NCI-H446 treated with DMSO at 0.1 percent for 48 hours (cell line): ENCODE measurements at regions not wholly inside any gene's neighbourhood (a gene's known extent, or its start where the extent isn't known, plus 50 kb on each side); places are given as distances from the start of the nearest gene placed in this dataset.

Experiments used
- DNase-seq: peaks from one replicate; lab custom pipeline; 2025; lab: John Stamatoyannopoulos, UW

DNA sequence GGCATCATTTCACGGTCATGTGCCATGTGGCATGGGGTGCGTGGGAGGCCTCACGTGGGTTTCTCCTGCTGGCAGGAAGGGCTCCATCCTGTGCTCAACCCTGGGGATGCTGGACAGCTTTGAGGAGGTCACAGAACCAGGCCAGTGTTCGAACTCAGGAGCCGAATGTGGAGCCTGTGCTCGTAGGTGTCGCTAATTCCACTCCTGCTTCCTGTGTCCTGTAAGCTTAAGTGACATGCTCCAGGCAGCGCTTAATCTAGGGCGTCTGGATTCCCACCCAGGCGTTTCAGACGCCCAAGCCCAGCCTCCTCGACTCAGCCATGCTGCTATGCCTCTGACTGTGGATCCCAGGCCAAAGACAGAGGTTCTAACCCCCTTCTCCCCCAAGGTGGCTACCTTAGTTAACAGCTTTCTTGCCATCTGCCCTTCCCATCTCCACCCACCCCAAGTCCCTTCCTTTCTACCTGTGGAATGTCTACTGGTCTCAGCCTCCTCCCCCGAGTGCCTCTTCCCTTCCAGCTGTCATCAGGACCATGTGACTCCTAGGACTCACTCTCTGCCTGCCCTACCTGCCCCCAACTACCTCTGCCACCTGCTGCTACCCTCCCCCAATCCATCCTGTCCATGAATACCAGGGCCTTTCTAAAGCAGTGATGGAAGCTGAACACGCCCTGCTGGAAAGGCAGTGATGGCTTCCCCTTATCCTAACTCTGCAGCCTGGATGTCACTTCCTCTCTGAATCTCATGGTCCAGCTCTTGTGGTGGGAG, 255.1 kb downstream of the CDH26 start:
- no peak for DNase-seq

DNA sequence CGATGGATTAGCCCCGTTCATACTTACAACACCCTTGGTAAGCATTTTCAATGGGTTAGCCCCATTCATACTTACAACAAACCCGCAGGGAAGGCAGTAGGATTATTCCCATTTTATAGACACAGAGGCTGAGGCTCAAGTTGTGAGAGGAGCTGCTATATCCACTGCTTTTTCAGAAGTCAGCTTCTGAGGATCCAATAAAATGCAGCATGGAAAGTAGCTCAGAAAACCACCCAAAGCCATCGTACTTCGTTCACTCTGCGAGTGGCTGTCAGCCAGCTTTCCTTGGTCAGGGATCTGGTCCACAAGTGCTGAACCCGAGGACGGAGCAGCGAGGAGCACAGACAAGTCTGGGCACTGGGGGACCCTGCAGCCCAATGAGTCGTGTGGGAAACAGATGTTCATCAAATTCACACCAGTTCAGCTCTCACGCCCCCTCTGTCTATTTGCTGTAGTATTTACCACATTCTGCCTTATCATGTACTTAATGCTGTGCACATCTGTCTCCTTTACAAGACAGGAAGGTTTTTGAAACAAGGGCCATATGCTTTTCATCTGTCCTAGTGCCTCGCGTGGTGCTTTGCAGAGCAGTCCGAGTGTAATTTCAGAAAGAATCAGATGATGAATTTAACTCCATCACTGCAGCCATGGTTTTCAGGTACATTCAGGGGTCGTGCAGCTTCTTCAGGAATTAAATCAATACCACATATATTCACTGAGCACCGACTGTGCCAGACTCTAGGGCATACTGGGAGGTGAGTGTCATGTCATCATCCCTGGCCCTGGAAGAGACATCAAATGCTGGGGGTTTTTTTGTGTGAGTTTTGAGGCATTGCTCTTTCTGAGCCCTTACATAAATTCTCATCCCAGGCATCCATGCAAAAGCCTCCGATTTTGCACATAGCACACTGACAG, 256.9 kb downstream of the CDH26 start:
- DNase-seq, result no peak

- DNase-seq, result no peak
These were observed 257.9 kb downstream of the CDH26 start for GRCh38 chr20:60215816-60216730.

DNA sequence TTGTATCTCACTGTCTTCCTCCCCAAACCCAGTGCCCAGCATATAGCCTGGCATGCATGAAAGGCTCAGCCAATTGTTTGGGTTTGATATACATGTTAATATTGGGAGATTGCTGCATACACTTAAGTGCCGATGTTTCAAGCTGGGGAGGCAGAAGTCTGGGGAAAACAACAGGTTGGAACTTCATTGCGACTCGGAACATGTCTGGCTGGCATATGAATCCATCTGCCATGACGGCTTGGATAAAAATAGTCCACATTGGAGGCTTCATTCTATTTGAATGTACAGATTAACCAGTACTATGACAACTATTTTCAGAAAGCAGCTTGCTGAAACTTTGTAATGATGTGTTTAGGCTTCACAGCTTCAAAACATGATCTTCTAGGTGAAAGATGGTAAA, 261.0 kb downstream of the CDH26 start:
- no peak for DNase-seq

DNA sequence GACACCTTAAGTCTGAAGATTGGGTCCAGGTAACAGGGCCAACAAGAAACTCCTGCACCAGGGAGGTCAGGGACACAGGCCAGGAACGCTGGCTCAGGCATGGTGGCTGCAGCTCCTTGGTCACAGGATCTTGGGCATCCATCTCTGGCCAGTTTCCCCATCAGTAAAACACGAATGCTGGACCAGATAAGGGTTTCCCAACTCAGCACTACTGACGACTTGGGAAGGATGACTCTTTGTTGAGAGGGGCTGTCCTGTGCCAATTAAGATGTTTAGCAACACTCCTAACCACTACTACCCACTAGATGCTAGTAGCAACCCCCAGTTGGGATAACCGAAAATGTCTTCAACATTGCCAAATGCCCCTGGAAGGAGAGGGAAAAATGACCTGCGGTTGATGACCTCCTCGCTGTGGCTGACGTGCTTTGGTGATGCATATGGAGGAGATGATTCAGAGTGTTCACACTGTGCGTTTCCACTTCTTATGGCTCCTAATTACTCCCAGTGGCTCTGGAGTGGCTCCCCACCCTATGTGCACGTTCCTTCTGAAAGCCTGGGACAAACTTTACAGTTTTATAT, 261.9 kb downstream of the CDH26 start:
- no peak for DNase-seq

GRCh38 chr20:60220706-60221105, 262.5 kb downstream of the CDH26 start:
- DNase-seq, result no peak

- no peak for DNase-seq
These were observed 263.4 kb downstream of the CDH26 start for GRCh38 chr20:60221593-60221992.

DNA sequence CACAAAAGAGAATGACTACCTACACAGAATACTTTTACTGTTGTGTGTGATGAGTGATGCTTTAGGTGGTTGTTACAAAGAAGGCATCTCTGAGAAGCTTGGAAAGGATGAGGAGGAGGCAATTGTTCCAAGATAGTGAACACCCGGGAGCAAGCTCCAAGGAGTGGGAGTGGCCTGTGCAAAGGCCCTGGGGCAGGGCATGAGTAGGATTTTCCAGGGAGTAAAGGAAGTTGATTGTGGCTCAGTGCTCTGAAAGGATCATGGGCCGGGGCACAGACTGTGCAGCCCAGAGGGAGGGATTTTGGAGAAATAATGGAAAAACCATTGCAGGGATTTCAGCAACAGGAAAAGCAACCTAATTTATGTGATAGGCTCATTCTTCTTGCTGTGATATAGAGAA, 264.3 kb downstream of the CDH26 start:
- no peak for DNase-seq

DNA sequence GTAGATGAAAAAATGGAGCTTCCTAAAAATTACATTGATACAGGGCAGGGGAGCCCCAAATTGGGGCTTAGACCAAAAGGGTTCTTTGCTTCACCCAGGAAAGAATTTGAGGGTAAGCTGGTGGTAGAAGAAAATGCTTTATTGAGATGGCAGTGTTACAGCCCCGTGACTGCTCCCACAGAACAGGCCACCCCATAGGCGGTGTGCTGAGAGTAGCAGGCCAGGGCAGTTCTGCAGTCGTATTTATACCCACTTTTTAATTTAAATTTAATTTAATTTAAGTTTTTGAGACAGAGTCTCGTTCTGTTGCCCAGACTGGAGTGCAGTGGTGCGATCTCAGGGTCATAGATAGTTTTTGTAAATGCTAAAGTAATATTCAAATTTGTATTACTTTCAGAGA, 265.0 kb downstream of the CDH26 start:
- DNase-seq, result no peak

- DNase-seq, result no peak
These were observed 266.7 kb downstream of the CDH26 start for GRCh38 chr20:60224914-60225313.

GRCh38 chr20:60228255-60228654, 270.0 kb downstream of the CDH26 start:
- DNase-seq, result no peak

DNA sequence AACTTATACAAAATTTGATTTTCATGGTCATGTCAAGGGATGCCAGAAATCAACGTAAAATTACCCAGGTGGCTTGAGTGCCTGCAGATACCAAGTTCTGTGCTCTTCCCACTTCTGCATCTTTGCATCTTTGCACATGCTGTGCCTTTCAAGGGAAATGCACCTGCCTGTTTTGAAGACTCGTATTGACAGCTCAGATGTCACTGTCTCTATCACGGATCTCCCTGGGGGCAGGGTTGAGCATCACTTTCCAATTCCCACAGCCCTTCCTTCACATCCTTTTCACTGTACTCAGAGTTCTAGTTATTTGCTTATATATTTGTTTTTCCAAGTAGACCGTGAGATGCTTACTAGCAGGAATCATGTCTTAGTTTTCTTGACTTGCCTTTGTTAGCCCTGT, 274.2 kb downstream of the CDH26 start:
- DNase-seq, result no peak

DNA sequence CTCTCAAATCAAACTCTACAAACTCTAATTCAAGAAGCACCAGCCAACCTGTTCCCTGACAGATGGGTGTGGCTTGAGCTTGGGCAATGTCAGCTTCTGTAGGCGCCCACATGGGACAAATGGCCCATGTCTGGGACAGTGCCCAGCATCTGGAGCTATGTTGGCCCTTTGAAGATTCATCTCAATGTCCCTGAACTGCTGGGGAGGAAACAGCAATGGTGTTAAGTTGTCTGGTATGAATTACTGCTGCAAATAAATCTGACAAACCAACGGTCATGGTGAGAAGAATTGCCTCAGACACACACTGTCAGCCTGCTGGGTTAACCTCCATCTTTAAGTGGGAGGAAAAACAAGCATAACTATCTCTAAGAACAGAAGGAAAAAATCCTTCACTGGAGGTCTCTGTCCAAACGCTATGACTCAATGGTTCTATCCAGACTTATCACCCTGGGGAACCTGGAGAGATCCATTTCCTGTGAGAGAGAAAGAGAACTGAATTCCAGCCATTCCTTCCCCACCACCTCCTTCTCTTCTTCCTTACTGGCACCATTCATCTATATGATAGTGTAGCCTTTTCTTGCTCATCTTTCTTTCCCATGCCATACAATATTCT, 274.9 kb downstream of the CDH26 start:
- no peak for DNase-seq

DNA sequence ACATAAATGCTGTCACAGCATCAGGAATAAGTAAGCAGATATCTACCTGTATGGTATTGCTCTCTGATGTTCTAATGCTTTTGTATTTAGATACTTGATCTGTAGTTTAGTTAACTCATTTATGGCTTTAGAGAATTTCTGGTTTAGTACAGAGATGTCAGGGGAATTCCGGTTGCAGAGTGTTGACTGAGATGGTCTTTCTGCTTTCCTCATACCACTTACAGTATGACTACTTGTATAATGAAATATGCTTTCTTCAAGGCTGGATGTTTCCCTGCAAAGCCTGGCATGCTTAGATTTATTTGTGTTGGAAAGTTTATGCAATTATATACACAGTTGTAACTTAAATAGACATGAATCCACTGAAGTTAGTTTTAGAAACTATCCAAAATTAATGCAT, 278.4 kb downstream of the CDH26 start:
- DNase-seq, result no peak

GRCh38 chr20:60237981-60238380, 279.8 kb downstream of the CDH26 start:
- no peak for DNase-seq

DNA sequence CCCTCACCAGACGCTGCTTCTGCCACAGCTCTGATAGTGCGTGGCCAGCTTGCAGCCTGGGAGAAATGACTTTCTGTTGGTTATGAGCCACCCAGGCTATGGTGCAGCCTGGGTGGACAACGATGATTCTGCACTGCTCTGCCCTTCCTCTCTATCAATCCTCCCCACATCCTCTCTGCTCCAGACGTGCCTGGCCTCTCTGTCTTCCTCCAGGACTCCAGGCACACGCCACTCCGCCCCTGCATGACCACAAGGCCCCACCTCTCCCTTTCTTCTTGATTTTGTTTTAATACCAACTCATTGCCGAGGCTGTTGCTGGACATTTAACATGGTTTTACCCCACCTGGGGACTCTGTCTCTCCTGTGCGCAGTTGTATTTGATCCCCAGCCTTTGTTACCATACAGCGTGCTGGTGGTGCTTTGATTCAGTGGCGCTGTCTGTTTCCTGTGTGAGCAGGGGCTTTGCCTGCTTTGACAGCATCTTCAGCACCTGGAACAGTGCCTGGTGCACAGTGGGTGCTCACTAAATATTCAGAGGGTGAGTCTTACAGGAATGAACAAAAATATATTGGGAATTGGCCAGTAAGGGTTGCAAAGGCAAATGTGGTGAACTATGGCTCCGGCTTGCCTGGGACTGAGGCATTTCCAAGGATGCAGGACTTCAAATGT, 280.9 kb downstream of the CDH26 start:
- no peak for DNase-seq

GRCh38 chr20:60239956-60240355, 281.7 kb downstream of the CDH26 start:
- DNase-seq, result no peak

DNA sequence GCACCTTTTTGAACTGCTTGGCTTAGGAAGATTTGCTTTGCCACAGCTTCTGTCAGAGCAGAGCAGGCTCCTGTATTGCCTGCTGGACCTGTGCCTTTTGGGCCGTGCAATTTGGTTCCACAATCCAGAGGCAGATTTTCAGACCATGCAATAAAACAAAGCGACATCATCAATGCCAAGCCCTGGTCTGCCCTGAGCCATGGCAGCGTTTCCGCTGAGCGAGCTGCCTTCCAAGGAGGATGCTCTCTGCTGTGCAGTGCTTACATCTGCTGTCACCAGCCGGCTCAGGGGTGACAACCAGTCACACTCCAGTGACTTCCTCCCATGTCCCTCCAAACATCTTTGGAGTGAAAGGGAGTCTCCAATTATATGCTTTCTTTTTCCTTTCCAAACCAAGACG, 282.2 kb downstream of the CDH26 start:
- DNase-seq, result no peak

- DNase-seq, result no peak
These were observed 282.8 kb downstream of the CDH26 start for GRCh38 chr20:60240986-60241385.

DNA sequence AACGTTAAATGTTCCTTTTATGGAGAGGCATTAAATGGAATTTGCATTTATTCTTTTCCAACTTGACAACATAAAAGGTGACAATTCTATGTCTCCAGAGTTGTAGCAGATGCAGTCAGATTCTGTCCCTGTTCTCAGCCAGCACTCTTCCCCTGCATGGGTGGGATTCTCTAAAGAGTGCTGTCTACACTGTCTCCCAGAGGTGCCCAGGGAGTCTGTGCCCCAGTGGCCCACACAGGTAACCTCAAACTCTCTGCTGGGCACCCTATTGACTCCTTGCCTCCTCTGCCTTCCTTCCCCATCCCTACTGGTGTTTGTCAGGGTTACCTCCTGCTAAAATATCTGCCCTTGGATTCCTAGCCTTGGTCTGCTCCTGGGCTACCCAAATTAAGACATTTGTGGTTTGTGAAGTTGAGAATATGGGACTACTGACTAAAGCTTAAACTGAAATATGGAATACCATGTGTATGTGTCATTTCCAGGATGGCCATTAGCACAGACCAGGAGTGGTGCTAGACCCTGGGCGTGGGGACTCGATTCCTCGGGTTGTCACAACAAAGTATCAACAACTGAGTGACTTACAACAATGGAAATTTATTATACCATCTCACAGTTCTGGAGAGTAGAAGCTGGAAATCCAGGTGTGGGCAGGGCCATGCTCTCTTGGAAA, 284.7 kb downstream of the CDH26 start:
- no peak for DNase-seq
